ENCODE measurements at regions not wholly inside any gene's neighbourhood (a gene's known extent, or its start where the extent isn't known, plus 50 kb on each side); places are given as distances from the start of the nearest gene placed in this dataset.
"Not testable (repeated sequence)": the region's sequence is repeated elsewhere in the genome, so short reads cannot be mapped to it uniquely, and the experiment has no call there.

DNA sequence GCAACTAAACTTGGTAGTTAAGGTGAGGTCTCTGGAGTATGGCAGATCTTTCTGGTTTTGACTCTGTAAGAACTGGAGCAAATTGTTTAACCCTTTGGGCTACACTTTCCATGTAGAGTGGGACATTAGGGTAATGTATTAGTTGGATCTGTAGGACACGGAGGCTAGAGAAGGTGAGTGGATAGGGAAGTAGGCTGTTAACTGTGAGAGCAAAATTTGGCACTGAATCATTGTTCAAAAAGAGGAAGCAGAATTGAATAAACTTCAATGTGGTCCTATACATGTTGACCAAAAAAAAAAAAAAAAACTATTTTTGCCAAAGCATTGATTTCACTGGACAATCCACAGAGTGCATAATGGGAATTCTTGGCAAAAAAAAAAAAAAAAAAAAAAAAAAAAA is 370.2 kb upstream of the CHORDC1 start:
- no peak for ATAC-seq (replicated peaks)
- Mint-ChIP-seq H3K9me3 (peaks cover 4 to 5% of the 10 kb centered on the region in 2 donors), H3K4me1 (peaks cover 0 to 1% of the 10 kb centered on the region in 2 donors), H3K36me3 (no peaks in the 10 kb centered on the region), H3K27me3 (no peaks in the 10 kb centered on the region), H3K4me3 (no peak overlapping the region), H3K27ac (no peak overlapping the region)
- DNase-seq: no peak

DNA sequence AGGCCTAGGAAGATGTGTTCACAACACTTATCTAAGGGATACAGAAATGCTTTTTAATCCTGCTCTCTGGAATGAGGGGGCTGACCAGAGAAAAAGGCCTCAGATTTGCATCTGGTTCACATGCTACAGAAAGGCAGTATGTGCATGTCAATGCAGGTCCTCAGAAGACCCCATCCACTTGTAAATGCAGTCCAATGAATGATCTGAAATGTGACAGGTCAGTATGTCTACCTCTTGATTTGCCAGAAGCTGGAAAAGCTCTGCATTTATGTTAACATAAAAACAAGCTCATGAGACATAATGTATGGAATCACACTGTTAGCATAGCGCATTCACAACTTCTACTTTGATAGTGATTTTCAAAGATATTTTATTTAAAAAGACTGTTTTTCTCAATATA is 367.4 kb upstream of the CHORDC1 start:
- no peak overlapping the region for H3K4me3 Mint-ChIP-seq
- peaks cover 0 to 1% of the 10 kb centered on the region in 2 donors for H3K4me1 Mint-ChIP-seq
- peaks cover 3 to 4% of the 10 kb centered on the region in 2 donors for H3K9me3 Mint-ChIP-seq
- ATAC-seq (replicated peaks) (no peak), DNase-seq (no peak)
- H3K27ac Mint-ChIP-seq: no peak overlapping the region
- H3K27me3 Mint-ChIP-seq: no peaks in the 10 kb centered on the region
- no peaks in the 10 kb centered on the region for H3K36me3 Mint-ChIP-seq

DNA sequence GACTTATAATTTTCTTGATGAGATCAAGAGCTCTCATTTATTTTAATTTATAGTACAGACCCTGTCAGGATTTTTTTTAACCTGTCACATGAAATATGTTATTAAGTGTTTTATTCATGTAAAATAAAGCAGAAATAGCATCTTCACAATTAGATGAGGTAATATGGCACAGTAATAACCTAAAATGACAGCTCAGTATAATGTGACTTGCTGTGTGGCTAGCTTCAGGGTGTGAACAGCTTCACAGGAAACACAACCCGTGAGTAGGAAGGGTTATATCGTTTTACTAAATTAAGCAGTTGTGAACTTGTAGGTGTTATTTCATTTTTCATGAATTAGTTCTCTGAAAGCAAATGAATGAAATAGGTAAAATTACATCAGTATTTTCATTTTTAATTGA is 366.9 kb upstream of the CHORDC1 start:
- Mint-ChIP-seq H3K9me3 (peaks cover 3 to 4% of the 10 kb centered on the region in 2 donors), H3K4me1 (peaks cover 0 to 1% of the 10 kb centered on the region in 2 donors), H3K27me3 (no peaks in the 10 kb centered on the region), H3K27ac (no peak overlapping the region), H3K36me3 (no peaks in the 10 kb centered on the region), H3K4me3 (no peak overlapping the region)
- DNase-seq: no peak
- ATAC-seq (replicated peaks): no peak

DNA sequence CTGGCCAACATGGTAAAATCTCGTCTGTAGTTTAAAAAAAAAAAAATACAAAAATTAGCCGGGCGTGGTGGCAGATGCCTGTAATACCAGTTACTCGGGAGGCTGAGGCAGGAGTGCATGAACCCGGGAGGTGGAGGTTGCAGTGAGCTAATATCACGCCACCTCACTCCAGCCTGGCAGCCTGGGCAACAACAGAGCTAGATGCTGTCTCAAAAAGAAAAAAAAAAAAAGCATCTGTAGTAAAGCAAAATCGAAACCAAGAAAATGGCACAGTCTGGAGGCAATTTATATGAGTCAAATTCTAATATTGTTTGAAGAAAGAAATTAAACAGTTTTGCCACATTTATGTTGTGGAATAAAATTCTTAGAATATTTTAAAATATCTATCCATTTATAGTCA is 365.0 kb upstream of the CHORDC1 start:
- ATAC-seq (replicated peaks): no peak
- no peaks in the 10 kb centered on the region for H3K4me1 Mint-ChIP-seq
- H3K27me3 Mint-ChIP-seq: no peaks in the 10 kb centered on the region
- no peak overlapping the region for H3K27ac Mint-ChIP-seq
- peaks cover under 1 to 2% of the 10 kb centered on the region in 2 donors for H3K9me3 Mint-ChIP-seq
- H3K4me3 Mint-ChIP-seq: no peak overlapping the region
- H3K36me3 Mint-ChIP-seq: no peaks in the 10 kb centered on the region
- no peak for DNase-seq

DNA sequence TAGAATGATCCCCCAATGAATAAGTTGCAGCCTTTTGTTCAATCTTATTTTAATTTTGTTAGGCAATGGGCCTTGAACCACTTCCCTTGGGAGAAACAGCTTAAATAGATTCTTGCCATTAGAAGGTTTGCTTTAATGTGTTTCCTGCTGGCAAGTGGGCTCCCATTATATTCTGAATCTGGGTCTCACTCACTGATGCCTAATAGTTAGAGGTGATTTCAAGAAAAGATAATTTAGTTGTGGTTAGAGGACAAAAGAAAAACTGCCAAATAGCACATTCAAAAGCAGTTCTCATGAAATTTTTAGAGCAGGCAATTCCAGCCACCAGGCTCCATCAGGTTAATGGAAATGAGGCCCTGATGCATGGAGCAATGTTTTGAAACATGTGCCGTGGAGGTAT is 362.6 kb upstream of the CHORDC1 start:
- H3K4me1 Mint-ChIP-seq: no peaks in the 10 kb centered on the region
- H3K27ac Mint-ChIP-seq: no peak overlapping the region
- peaks cover 0 to 1% of the 10 kb centered on the region in 2 donors for H3K9me3 Mint-ChIP-seq
- no peak overlapping the region for H3K4me3 Mint-ChIP-seq
- no peaks in the 10 kb centered on the region for H3K27me3 Mint-ChIP-seq
- no peaks in the 10 kb centered on the region for H3K36me3 Mint-ChIP-seq
- DNase-seq (no peak), ATAC-seq (replicated peaks) (no peak)

DNA sequence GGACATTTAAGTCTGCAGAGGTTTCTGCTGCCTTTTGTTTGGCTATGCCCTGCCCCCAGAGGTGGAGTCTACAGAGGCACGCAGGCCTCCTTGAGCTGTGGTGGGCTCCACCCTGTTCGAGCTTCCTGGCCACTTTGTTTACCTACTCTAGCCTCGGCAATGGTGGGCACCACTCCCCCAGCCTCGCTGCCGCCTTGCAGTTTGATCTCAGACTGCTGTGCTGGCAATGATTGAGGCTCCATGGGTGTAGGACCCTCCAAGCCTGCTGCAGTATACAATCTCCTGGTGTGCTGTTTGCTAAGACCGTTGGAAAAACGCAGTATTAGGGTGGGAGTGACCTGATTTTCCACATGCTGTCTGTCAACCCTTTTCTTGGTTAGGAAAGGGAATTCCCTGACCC is 360.1 kb upstream of the CHORDC1 start:
- ATAC-seq (replicated peaks); H3K4me1 Mint-ChIP-seq; H3K27me3 Mint-ChIP-seq; H3K9me3 Mint-ChIP-seq; H3K27ac Mint-ChIP-seq; H3K36me3 Mint-ChIP-seq; DNase-seq; H3K4me3 Mint-ChIP-seq: not testable (repeated sequence)

DNA sequence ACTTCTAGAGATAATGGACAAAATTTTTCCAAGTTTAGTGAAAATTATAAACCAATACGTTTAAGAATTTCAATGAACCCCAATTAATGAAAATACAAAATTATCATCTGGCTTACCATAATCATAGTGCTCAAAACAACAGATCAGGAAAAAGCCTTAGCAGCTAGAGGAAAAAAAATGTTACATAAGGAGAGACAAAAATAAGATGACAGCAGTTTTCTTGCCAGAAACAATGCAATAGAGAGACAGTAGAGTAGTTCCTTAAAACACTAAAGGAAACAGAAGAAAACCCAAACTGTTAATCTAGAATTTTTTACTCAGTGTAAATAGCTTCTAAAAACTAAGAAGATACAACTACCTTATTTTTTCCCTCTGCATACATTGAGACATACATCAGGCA is 341.7 kb upstream of the CHORDC1 start:
- H3K9me3 Mint-ChIP-seq: peaks cover 4 to 12% of the 10 kb centered on the region in 2 donors
- no peaks in the 10 kb centered on the region for H3K36me3 Mint-ChIP-seq
- H3K4me3 Mint-ChIP-seq: no peak overlapping the region
- H3K27me3 Mint-ChIP-seq: no peaks in the 10 kb centered on the region
- no peak overlapping the region for H3K27ac Mint-ChIP-seq
- H3K4me1 Mint-ChIP-seq: no peaks in the 10 kb centered on the region
- ATAC-seq (replicated peaks): no peak
- DNase-seq: no peak

DNA sequence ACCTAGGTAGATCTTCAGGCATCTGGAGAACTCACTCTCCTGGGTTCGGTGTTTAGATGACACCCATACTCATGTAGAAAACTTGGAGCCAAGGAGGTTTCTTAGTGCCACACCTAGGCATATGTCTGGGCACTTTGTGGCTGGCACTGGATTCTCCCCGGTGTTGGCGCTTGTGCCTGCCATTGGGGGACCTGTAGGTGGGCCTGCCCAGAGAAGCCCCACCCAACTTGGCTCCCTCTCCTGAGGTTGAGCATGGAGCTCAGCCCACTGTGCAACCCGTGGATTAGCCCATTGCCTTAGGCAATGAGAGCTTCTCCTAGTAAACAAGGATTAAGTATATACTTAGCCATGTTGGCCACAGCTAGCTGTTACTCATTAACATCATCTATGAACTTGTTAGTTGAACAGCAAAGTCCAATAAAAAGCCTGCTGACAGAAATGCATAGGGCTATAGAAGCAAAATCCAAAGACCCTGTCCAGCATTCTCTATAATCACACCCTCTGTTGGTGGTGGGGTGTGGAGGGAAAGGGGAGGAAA is 335.5 kb upstream of the CHORDC1 start:
- no peak overlapping the region for H3K27ac Mint-ChIP-seq
- no peak for DNase-seq
- no peak for ATAC-seq (replicated peaks)
- H3K4me3 Mint-ChIP-seq: no peak overlapping the region
- H3K9me3 Mint-ChIP-seq: peaks cover 8 to 15% of the 10 kb centered on the region in 2 donors
- H3K27me3 Mint-ChIP-seq: no peaks in the 10 kb centered on the region
- no peaks in the 10 kb centered on the region for H3K36me3 Mint-ChIP-seq
- no peaks in the 10 kb centered on the region for H3K4me1 Mint-ChIP-seq

DNA sequence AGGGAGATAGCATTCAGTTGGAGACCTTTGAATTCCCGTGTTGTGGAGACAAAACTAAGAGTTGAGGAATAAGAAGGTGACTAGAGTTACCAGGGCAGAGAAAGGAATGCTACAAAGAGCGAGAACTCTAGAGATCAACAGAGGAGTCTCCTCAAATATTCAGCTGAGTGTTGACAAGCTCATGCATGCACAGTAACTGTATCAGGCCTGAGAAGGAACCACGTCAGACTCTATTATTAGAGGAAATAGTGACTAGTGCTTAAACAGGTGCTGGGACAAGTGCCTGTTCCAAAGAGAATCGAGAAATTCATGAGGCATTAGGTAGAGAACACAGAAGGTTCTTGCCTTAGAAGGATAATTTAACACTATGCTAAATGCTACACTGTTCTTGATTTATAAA is 333.8 kb upstream of the CHORDC1 start:
- H3K4me1 Mint-ChIP-seq: no peaks in the 10 kb centered on the region
- DNase-seq (no peak), ATAC-seq (replicated peaks) (no peak)
- peaks cover 6 to 11% of the 10 kb centered on the region in 2 donors for H3K9me3 Mint-ChIP-seq
- no peak overlapping the region for H3K4me3 Mint-ChIP-seq
- no peak overlapping the region for H3K27ac Mint-ChIP-seq
- no peaks in the 10 kb centered on the region for H3K36me3 Mint-ChIP-seq
- H3K27me3 Mint-ChIP-seq: no peaks in the 10 kb centered on the region

DNA sequence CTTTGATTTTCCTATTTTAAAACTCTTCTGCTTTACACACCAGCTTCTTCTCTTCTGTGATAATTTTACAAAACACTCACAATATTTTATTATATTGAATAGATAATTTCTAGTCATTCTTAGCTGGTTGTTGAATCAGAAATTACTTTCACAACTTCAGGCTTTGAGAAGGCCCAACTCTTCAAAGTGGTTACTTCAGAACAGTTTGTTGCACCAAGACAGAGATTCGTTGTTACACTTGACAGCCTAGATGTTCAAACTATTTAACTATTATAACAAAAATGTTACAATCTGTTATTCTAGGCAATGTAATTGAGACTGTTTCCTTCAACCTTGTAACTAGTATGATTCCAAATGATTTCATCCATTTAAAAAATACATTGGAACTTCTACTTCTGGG is 333.2 kb upstream of the CHORDC1 start:
- no peak for ATAC-seq (replicated peaks)
- Mint-ChIP-seq H3K4me3 (no peak overlapping the region), H3K27me3 (no peaks in the 10 kb centered on the region), H3K4me1 (no peaks in the 10 kb centered on the region), H3K36me3 (no peaks in the 10 kb centered on the region), H3K9me3 (peaks cover 6 to 7% of the 10 kb centered on the region in 2 donors), H3K27ac (no peak overlapping the region)
- DNase-seq: no peak

DNA sequence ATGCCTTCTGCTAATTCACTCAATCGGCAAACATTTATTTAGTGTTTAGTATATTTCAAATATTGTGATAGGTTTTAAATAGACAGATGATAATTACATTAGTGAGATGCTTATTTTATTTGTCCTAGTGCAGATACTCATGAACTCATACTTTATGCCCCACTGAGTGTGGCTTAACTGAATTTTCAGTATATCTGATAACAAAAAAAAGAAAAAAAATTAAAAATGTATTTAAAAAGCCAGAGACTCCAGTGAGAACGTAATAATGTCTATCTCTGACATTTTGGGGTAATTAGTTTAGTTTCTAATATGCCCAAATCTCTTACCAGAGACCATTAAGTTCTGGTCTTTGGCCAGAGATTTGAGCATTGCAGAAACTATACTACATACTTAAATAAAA is 332.6 kb upstream of the CHORDC1 start:
- Mint-ChIP-seq H3K27ac (no peak overlapping the region), H3K36me3 (no peaks in the 10 kb centered on the region)
- no peak for DNase-seq

DNA sequence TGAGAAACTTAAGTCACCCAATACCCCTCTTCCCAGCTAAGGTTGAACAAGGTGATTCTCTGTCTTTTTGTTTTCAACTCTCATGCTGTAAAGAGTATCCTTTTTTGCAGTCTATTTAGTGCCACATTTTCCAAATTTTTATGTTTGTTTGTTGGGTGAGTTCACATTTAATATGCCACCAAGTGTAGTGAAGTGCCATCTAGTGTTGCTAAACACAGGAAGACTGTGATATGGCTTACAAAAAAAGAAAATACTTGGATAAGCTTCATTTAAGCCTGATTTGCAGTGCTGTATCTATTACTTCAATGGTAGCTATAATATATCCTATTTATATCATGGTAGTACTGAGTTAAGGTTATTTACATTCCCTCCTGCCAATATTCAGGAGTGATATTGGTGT is 319.2 kb upstream of the CHORDC1 start:
- Mint-ChIP-seq H3K27me3 (no peaks in the 10 kb centered on the region), H3K4me1 (no peaks in the 10 kb centered on the region), H3K9me3 (no peaks in the 10 kb centered on the region), H3K4me3 (no peak overlapping the region), H3K36me3 (no peaks in the 10 kb centered on the region), H3K27ac (no peak overlapping the region)
- DNase-seq (no peak), ATAC-seq (replicated peaks) (no peak)

More for the DNA sequence above, 332.6 kb upstream of the CHORDC1 start:
- Mint-ChIP-seq H3K9me3 (peaks cover 6% of the 10 kb centered on the region in 2 donors), H3K4me3 (no peak overlapping the region), H3K27me3 (no peaks in the 10 kb centered on the region), H3K4me1 (no peaks in the 10 kb centered on the region)
- no peak for ATAC-seq (replicated peaks)

DNA sequence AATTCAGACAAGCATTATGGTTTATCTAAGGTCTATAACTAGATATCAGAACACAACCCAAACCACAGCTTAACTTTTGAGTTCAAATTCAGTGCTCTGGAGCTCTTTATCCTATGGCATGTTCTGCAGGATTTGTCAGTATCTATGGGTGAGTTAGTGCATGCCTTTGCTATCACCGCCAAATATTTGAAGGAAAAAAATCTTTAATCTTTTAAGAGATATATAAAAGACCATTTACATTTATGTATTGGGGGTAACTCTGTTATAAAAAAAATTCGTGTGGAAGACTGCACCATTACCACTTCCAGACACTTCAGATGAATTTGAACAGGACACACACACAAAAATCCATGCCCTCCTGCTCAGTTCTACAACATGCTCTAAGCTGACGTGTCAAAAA is 313.5 kb upstream of the CHORDC1 start:
- no peaks in the 10 kb centered on the region for H3K36me3 Mint-ChIP-seq
- peaks cover 0 to 2% of the 10 kb centered on the region in 2 donors for H3K9me3 Mint-ChIP-seq
- H3K4me1 Mint-ChIP-seq: no peaks in the 10 kb centered on the region
- DNase-seq (no peak), ATAC-seq (replicated peaks) (no peak)
- H3K27me3 Mint-ChIP-seq: no peaks in the 10 kb centered on the region
- H3K27ac Mint-ChIP-seq: no peak overlapping the region
- H3K4me3 Mint-ChIP-seq: no peak overlapping the region

DNA sequence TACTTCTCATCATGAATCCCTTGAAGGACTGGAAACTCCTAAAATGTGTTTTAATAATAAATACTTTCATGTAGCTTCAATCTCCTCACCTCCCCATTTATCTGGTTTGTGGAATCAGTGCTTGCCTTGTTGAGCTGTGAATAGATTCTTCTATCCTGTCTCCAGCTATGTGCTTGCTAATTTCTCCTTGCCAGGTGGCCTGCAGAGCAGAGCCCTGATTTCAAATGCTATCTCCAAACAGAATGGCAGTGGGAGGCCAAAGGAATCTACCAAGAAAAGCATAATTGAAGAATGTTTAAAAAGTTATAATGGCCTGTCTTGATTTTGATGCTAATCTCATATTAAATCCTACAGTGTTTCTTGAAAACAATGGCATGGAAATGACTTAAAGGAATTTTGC is 309.3 kb upstream of the CHORDC1 start:
- ATAC-seq (replicated peaks): no peak
- no peak overlapping the region for H3K4me3 Mint-ChIP-seq
- no peak overlapping the region for H3K27ac Mint-ChIP-seq
- H3K9me3 Mint-ChIP-seq: peaks cover 0 to 2% of the 10 kb centered on the region in 2 donors
- H3K4me1 Mint-ChIP-seq: no peaks in the 10 kb centered on the region
- DNase-seq: no peak
- H3K27me3 Mint-ChIP-seq: no peaks in the 10 kb centered on the region
- H3K36me3 Mint-ChIP-seq: no peaks in the 10 kb centered on the region

DNA sequence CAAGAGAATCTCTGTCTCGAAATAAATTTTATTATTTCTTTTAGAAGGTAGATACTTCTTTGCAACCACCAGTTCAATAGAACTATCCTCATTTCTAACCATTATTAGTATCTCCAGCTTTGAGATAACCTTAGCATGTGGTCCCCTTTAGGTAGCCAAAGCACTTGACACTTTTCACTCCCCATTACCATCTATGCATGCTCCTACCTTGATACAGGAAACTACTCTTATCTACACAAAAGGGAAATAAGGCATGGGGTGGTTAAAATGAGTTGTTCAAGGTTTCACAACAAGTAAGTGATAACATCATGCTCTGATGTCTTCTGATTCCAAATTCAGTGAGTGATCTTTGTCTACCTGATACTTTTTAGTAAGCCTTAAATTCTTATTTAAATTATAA is 308.2 kb upstream of the CHORDC1 start:
- ATAC-seq (replicated peaks): no peak
- H3K27me3 Mint-ChIP-seq: no peaks in the 10 kb centered on the region

DNA sequence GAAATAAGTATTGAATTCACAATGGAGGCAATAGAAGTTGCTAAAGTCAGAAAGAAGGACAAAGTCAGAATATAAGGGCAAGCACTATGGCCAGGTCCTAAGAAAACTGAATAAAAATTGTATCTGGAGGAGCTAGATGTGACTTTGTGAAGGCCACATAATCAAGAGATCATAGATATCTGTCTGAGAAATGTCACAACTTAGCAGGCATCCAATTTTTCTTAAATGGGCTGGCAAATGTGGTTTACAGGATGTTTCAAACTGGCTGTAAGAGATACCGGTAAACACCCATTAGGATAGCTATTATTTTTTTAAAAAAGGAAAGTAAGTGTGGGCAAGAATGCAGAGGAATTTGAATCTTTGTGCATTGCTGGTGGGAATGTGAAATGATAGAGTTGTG is 303.1 kb upstream of the CHORDC1 start:
- DNase-seq (no peak), ATAC-seq (replicated peaks) (no peak)
- Mint-ChIP-seq H3K9me3 (peaks cover 0 to 2% of the 10 kb centered on the region in 2 donors), H3K27me3 (no peaks in the 10 kb centered on the region), H3K4me1 (no peaks in the 10 kb centered on the region), H3K27ac (no peak overlapping the region), H3K36me3 (no peaks in the 10 kb centered on the region), H3K4me3 (no peak overlapping the region)

More for the DNA sequence above, 308.2 kb upstream of the CHORDC1 start:
- DNase-seq: no peak
- Mint-ChIP-seq H3K27ac (no peak overlapping the region), H3K4me1 (no peaks in the 10 kb centered on the region), H3K4me3 (no peak overlapping the region), H3K36me3 (no peaks in the 10 kb centered on the region), H3K9me3 (peaks cover 0 to 2% of the 10 kb centered on the region in 2 donors)

All from stimulated activated naive B cell treated with anti-CD40 and anti-IgM and Interleukin-4, amounts not matched to agents 10 μg/mL and 1 μg/mL and 100 μg/mL, for 72 hours (primary cell).